Body of pancreas (tissue), 4 donors: ENCODE measurements at regions not wholly inside any gene's neighbourhood (a gene's known extent, or its start where the extent isn't known, plus 50 kb on each side); places are given as distances from the start of the nearest gene placed in this dataset.

Source experiments
- ATAC-seq: fragments of 150-250 bp; one replicate; pipeline ENCODE4 v1.9.1; 2016
- DNase-seq, 4 donors: peaks; one replicate each; pipeline ENCODE4 v3.0.0-alpha.2; 2019
- H3K27ac ChIP-seq, 4 donors: fragments of 200-600 bp; sonication (generic); 1 replicate in 3 of 4; 2 replicates in 1 of 4; pipeline versions ENCODE4 v1.5.1 to v1.6.1; 2016 to 2019; ENCODE audit warnings: mild to moderate bottlenecking in 1 of 4, mixed read lengths in 1 of 4, moderate library complexity in 1 of 4
- H3K27me3 ChIP-seq, 2 donors: fragments of 200-600 bp; sonication (generic); one replicate each; pipeline ENCODE4 v1.6.0; 2016; ENCODE audit warnings: mild to moderate bottlenecking in 1 of 2
- H3K36me3 ChIP-seq, 2 donors: fragments of 200-600 bp; sonication (generic); replicated peaks in 1 of 2; 2 replicates each; pipeline ENCODE4 v1.5.1; 2016; ENCODE audit warnings: low read depth in 2 of 2; ENCODE audit not compliant: insufficient read depth in 1 of 2
- H3K4me1 ChIP-seq: fragments of 200-600 bp; sonication (generic); one replicate; pipeline ENCODE4 v1.6.0; 2016
- H3K4me3 ChIP-seq, 2 donors: fragments of 200-600 bp; sonication (generic); 1 replicate in 1 of 2; 2 replicates in 1 of 2; pipeline ENCODE4 v1.5.1; 2016 to 2019
- H3K9me3 ChIP-seq, 3 donors: fragments of 200-600 bp; sonication (generic); 1 replicate in 2 of 3; 2 replicates in 1 of 3; pipeline ENCODE4 v1.5.1; 2016
- CTCF ChIP-seq, 7 experiments: fragments of 450-650 bp in 4 of 7; fragments of 200-600 bp in 3 of 7; sonication (generic) in 3 of 7; IDR thresholded peaks; one replicate each; pipeline ENCODE4 v1.5.1; 2016 to 2019; ENCODE audit warnings: antibody characterized with exemption in 7 of 7
- POLR2A ChIP-seq, 3 donors: fragments of 450-650 bp; IDR thresholded peaks; one replicate each; pipeline ENCODE4 v1.6.1; 2016; ENCODE audit warnings: antibody characterized with exemption in 3 of 3, mild to moderate bottlenecking in 2 of 3
- WGBS, 2 donors: methylation state at CpG; one replicate each; pipeline ENCODE4 v1.1.5; 2017; 5-methylcytosine and 5-hydroxymethylcytosine counted together
- intact Hi-C: fragments of 100-400 bp; cut with DNase I; formaldehyde crosslinking; loops from one replicate; pipeline ENCODE4 v1.15.1; 2023

GRCh38 chr5:8613078-8613685, 744.2 kb downstream of the MTRR start:
- DNase-seq (peak in 2 of 4 donors; percentile 4 to 5), ATAC-seq (peak; percentile 24)
- no peaks in the 10 kb centered on the region for H3K9me3 ChIP-seq
- intact Hi-C loops = no loop called here
- peaks cover 7% of the 10 kb centered on the region for H3K4me1 ChIP-seq
- 25 to 34% methylated on average over 4 of the region's 4 CpGs for WGBS, 2 donors
- no peaks in the 10 kb centered on the region for H3K27me3 ChIP-seq
- no peak overlapping the region for H3K27ac ChIP-seq
- no peak overlapping the region for H3K4me3 ChIP-seq
- H3K36me3 ChIP-seq = no peaks in the 10 kb centered on the region
- TF ChIP-seq POLR2A (IDR thresholded peaks at IDR 0.05) (no peak), CTCF (IDR thresholded peaks at IDR 0.05) (no peak)

- Histone ChIP-seq H3K4me1 (peaks cover 7% of the 10 kb centered on the region), H3K4me3 (no peak overlapping the region), H3K36me3 (no peaks in the 10 kb centered on the region), H3K9me3 (no peaks in the 10 kb centered on the region), H3K27me3 (no peaks in the 10 kb centered on the region), H3K27ac (no peak overlapping the region)
- TF ChIP-seq POLR2A (IDR thresholded peaks at IDR 0.05) (no peak), CTCF (IDR thresholded peaks at IDR 0.05) (no peak)
- ATAC-seq (no peak), DNase-seq (no peak)
- WGBS, 2 donors = 84 to 86% methylated on average over 7 of the region's 7 CpGs
- intact Hi-C loops = no loop called here
These were observed 746.4 kb downstream of the MTRR start for GRCh38 chr5:8615142-8615858.

GRCh38 chr5:8628521-8628920, 759.6 kb downstream of the MTRR start:
- Histone ChIP-seq H3K27me3 (no peaks in the 10 kb centered on the region), H3K27ac (no peak overlapping the region), H3K9me3 (no peaks in the 10 kb centered on the region), H3K36me3 (no peaks in the 10 kb centered on the region), H3K4me3 (no peak overlapping the region), H3K4me1 (no peaks in the 10 kb centered on the region)
- no peak for TF ChIP-seq POLR2A (IDR thresholded peaks at IDR 0.05)
- TF ChIP-seq CTCF (IDR thresholded peaks at IDR 0.05) = no peak
- intact Hi-C loops = no loop called here
- ATAC-seq (no peak), DNase-seq (no peak)
- 32% methylated on average over 5 of the region's 5 CpGs for WGBS, 2 donors

- TF ChIP-seq POLR2A (IDR thresholded peaks at IDR 0.05) (no peak), CTCF (IDR thresholded peaks at IDR 0.05) (no peak)
- no peak for ATAC-seq
- H3K27me3 ChIP-seq = no peaks in the 10 kb centered on the region
These were observed 764.3 kb downstream of the MTRR start for GRCh38 chr5:8633259-8633658.

GRCh38 chr5:8633696-8634095, 764.7 kb downstream of the MTRR start:
- Histone ChIP-seq H3K27ac (no peak overlapping the region), H3K4me3 (no peak overlapping the region), H3K36me3 (no peaks in the 10 kb centered on the region), H3K4me1 (no peaks in the 10 kb centered on the region), H3K9me3 (no peaks in the 10 kb centered on the region), H3K27me3 (no peaks in the 10 kb centered on the region)
- intact Hi-C loops = no loop called here
- no peak for ATAC-seq
- 20 to 31% methylated on average over 2 of the region's 2 CpGs for WGBS, 2 donors
- TF ChIP-seq POLR2A (IDR thresholded peaks at IDR 0.05) (no peak), CTCF (IDR thresholded peaks at IDR 0.05) (no peak)
- DNase-seq = no peak

More at GRCh38 chr5:8633259-8633658, 764.3 kb downstream of the MTRR start:
- H3K36me3 ChIP-seq = no peaks in the 10 kb centered on the region
- H3K4me1 ChIP-seq = no peaks in the 10 kb centered on the region
- no peak for DNase-seq
- no peak overlapping the region for H3K4me3 ChIP-seq
- no peak overlapping the region for H3K27ac ChIP-seq
- intact Hi-C loops = no loop called here
- WGBS, 2 donors = 84 to 100% methylated on average over 2 of the region's 2 CpGs
- no peaks in the 10 kb centered on the region for H3K9me3 ChIP-seq
